ENCODE measurements at regions not wholly inside any gene's neighbourhood (a gene's known extent, or its start where the extent isn't known, plus 50 kb on each side); places are given as distances from the start of the nearest gene placed in this dataset.
A peak's percentile ranks its signal among the peaks of the same experiment; 100 is the strongest.

DNA sequence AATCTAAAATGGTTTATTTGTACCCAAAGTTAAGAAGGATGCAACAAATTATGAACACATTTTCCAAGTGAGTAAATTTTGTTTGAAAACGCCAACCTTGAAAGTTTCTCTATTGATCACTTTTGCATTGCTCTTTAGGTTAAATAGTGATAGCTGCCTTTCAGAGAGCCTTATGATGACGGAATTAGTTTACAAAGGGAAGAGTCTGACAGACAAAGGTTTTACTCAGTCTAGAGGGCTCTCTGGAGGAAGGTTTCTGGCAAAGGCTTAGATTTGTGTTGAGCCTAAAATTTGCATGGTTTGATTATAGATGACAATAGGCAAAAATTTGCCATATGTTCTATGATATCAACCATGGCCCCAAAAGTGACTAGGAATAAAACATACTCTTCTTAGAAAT lies 95.9 kb upstream of the RUNX1 start:
- DNase-seq, result no peak

DNA sequence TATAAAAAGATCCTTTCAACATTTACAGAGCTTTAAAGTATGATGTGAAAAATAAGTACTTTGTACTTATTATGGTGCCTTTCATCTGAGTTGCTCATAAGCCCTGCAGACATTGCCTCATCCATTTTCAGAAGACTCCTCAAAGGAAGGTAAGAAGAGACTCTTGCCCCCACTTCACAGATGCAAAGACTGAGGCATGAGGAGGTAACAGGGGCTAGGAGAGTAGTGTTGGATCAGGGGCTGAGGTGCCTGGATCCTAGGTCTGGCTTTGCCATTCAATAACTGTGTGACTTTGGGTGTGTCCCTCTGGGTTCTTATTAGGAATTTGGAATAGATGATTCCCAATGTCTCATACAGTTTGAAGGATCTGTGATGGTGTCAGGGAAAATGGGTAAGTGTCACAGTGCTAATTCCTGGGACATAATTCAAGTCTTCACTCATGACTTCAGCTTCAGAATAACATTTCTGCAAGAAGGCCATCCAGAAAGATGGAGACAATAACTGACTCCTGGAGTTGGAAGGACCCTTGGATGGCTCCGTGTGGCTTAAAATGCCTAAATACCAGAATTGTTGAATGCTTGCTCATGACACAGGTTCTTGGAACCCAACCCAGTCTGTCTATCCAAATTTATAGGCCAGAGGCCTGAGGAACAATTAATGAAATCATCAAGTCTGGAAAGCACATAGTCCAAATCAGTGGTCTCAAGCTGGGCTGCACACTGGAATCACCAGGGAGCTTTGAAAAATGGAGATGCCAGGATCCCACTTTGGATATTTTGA lies 93.1 kb upstream of the RUNX1 start:
- DNase-seq, result no peak

DNA sequence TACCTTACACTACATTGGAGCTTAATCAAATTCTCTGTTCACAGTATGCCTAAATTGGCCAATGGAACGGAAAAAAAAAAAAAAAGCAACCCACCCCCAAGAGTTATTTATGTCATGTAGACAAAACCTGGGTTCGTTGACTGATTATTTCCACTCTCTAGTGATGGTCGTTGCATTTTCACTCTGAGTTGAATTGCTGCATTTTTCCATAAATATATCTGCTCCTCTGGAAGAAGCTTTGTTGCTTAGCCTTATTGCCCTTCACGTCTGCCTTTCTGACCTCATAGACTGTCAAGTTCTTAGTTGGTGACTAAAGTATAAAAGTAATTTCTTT lies 90.2 kb upstream of the RUNX1 start:
- DNase-seq, result no peak

DNA sequence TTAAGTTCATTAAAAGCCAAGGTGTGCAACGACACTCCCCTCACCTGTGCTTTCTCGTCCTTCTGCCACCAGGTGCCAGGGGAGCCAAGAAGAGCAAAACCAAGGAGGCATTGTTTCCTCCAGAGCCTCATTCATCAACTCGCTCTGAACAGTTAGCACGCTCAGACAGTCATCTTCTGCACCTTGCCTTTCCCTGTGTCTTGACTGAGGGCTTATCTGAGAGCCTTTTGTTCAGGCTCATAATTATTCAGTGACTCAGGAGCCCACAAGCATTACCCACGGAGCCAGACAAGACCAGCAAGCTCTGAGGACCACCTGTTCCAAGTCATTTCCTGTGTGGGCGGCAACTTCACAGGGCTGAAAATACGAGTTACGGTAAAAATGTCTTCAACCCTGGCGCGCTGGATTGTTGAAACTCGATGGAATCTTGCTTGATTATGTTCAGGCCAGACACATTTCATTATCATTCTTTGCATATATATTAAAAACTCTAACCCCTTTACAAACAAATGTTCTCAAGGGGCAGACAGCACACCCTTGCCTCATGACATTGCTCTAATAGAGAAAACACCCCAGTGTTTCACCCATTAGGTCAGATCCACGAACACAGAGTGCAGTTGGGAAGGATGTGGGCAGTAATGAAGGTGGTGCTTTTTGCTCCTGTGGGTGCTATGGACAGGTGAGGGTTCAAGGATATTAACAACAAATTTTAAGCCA lies 89.7 kb upstream of the RUNX1 start:
- no peak for DNase-seq

DNA sequence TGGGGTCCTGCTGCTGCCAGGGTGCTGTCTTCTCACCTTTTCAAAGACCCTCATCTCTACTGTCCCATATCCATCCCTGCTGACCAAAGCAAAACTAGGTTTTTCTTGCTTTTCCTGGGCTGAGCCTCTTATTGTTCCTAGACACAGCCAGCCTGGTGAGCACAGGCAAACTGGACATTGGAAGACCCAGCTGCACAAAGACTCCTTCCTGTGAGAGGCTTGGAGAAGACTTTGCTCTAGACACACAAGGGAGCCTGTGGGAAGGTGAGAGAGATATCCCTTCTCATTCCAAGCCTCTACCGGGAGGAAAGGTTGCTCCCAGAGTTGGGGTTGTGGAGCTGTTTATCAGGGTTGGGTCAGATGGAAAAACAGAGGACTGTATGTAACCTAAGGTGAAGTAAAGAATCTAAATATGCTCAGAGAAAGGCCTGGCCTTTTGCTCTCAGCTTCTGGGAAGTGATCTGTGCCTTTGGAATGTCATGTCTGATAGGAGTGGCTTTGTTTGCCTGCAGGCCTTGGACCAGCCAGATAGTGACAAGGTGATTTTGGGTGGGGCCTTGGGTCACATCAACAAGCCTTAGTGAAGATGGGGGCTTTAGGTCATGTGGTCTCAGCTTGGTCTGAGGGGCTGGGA lies 87.6 kb upstream of the RUNX1 start:
- no peak for DNase-seq

DNA sequence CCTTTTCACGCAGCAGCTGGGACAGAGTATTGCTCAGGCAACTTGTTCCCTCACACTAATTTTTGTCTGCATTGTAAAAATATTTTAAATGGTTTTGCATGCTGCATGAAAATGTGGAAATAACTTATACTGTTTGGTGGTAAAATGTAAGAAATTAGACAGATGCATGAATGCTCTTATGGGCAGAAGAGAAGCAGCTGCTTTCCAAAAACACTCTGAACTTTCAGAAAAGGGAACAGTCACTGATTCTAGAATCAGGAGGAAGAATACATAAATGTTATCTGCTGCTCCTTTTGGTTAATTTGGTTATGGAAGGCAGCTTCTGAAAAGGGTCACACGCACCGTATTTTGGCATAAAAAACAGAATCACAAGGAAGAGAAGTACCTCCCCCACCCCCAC lies 87.0 kb upstream of the RUNX1 start:
- DNase-seq, result no peak

DNA sequence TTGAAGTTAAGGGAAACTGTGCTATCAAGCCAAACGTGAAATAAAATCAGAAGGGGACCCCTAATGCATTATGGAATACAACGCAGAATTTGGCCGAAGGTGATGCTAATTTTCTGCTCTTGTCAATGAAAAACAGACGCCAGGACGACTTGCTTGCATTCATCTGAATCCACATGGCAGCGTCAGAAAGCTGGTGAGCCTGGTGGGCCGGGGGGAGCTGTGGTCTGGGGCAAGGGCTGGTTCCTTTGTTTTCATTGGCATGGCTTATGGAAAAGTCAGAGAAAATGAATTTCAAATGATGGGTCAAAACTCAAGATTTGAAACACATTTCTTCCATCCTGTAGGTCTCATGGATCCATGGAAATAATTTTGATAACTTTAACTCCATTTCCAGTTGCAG lies 86.4 kb upstream of the RUNX1 start:
- DNase-seq, result no peak

DNA sequence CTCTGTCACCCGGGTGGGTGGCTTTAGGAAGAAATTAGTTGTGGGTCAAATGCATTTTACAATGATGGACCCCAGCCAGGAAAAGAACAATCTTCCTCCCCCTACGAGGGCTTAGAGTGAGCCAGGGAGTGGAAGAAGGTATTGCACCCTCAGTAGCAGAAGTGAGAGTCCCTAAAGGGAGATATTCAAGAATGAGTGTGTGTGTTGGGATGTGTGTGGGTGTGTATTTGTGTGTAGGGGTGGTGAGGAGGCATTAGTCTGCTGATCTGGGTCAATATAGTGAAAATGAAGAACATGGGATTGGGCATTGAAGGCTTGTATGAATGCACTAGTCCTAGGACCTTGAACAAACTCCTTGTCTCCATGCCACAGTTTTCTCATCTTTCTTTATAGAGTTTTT lies 85.2 kb upstream of the RUNX1 start:
- no peak for DNase-seq

DNA sequence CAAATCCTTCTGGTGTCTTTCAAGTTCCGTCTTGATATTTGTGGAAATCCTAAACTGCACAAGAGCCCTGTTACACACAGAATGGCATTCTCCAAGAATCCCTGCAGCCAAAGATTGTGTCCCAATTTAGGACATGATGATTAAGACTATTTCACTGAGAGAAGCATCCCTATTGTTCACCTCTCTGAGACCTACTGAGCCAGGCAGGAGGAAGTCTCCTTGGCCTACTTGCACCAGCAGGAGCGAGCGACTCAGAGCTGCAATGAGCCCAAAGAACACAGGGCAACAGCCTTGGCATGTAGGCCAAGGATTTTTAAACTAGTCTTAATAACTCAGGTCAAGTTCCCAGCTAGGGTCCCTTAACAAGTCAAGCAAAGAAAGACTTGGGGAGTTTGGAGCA lies 79.4 kb upstream of the RUNX1 start:
- no peak for DNase-seq

DNA sequence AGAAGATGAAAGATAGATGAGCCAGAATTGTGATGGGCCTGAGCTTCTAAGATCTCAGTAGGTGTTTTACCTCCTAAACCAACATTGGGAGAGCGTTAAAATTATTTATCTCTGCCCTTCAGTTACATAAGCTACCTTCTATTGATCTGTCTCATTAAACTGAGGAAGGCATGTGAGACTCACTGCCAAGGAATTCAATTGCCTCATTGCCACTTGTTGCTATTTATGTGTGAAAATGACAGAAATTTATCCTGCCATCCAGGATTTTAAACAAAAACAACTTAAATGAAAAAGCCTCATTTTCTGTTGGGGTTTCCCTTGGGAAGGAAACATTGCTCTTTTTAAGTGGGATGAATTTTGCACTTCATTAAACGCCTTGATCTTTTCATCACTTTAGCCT lies 78.7 kb upstream of the RUNX1 start:
- no peak for DNase-seq

DNA sequence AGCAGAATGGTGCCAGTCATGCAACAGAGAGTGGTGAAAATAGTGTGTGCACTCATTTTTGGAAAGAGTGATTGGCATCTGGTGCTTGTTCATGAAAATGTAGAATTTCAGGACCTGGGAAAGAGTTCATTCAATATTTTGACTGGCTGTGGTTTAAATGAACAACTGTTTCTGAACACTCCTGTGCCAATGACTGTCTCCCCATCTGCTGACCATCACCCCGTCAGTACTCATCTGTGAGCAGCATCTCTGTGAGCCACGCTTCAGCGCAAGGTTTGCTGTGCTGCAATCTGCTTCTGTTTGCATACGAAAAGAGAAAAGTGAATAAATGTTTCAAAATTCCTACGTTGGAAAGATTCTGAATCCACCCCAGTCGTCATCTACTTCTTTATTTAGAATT lies 77.9 kb upstream of the RUNX1 start:
- DNase-seq, result no peak

DNA sequence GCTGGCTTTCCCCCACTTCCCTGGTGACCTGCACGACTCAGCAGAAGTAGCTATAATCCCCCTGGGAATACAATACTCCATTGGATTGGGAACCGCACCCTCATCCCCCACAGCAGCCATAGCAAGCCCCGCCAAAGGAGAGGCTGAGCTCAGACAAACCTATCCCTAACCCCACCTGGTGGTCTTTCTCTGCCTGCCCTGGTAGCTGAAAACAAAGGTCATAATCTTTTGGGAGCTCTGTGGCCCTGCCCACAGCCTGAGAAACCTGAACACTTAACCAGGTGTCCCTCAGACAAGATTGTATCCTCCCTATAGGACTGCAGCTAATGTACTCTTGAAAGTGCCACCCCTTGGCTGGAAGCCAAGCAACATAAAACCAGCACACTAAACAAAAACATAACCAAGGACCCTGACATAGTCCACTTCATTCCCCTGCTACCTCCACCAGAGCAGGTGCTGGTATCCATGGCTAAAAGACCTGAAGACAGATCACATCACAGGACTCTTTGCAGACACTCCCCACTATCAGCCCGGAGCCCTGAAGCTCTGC lies 71.6 kb upstream of the RUNX1 start:
- no peak for DNase-seq

DNA sequence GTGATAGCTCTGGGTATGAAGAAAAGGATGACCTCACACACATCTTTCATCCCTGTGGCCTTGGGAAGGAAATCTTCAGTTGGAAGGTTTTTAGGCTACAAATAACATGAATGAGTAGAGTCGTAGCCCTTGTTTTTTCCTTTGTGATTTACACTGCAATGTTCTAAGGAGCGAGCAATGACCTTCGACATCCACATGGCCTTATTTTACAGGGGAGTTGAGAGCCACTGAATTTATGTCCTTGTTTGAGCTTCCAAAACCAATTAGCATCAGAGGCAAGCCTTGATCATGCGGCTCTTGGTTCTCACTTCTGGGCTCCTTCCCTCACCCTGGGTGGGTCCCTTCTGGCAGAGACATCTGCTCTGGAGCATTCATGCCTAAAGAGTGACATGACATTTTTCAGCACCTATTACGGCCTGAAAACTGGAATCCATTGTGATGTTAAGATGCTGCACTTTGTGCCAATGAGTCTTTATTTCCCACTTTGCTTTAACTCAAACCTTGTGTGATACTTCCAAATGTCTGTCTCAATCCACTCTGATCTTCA lies 70.5 kb upstream of the RUNX1 start:
- no peak for DNase-seq

DNA sequence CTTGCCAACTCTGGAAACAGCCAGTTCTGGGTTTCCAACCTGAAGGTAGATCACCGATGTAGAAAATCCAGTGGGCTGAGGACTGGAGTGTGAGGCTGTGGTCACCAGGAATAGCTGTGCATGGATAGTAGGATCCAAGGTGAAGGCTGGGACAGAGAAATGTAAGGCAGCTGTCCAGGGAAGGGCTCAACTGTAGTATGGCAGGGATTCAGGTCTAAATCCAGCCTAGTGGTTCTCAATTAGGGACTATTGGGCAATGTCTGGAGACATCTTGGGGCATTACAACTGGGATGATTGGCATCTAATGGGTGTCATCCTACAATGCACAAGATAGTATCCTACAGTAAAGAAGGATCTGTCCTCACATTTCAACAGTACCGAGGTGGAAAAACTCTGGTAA lies 67.7 kb upstream of the RUNX1 start:
- no peak for DNase-seq

DNA sequence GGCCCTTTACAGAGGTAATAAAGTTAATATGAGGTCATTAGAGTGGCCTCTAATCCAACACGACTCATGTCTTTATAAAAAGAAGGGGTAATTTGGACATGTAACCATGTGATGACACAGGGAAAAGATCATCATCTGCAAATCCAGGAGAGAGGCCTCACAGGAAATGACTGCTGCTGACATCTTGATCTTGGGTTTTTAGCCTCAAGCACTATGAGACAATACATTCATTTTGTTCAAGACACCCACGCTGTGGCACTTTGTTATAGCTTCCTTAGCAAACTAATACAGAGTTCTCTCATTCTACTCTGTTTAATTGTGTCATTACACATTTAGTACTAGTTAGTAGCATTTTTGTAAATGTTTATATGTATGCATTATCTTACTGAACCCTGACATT lies 64.0 kb upstream of the RUNX1 start:
- DNase-seq, result no peak

DNA sequence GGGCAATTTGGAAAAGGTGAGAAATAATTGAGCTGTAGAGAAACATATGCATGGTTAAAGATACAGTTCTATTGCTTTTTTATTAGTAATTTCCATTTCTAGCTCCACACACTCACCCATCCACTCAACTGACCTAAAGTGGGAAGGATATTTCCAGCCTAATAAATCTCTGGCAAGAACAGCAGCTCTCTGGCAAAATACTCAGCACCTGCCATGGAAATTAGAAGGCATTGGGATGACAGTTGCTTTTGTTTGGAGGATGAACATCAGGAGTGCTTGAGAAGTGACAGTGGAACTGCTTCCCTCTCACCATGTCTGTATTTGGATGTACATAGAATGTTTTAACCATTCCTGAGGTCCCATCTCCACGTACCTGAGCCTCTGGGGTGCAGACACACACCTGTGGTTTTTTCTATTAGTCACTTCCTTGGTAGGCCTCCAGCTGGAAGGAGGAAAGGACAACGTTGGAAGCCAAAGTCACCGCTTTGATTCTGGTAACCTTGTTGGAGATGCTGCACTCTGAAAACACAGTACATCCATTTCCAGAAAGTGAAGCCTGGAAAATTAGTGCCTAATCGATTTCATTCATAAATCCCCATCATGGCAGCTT lies 62.3 kb upstream of the RUNX1 start:
- DNase-seq, result no peak

DNA sequence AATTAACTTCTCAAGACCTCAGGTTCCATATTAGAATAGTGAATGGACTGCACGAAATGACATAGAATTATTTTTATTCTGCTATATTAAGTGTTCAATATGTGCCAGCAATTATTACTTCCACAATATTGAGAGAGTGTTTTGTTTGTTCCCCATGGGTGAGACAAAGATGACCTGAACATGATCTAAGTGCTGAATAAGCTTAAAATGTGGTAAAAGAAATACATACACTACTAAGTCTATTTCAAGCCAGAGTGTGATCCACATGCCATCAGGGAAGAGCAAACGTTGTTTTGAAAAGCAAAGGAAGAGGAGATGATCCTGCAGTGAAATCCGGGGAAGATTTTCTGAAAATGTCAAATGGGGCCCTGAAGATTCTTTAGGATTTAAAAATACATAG lies 59.8 kb upstream of the RUNX1 start:
- no peak for DNase-seq

DNA sequence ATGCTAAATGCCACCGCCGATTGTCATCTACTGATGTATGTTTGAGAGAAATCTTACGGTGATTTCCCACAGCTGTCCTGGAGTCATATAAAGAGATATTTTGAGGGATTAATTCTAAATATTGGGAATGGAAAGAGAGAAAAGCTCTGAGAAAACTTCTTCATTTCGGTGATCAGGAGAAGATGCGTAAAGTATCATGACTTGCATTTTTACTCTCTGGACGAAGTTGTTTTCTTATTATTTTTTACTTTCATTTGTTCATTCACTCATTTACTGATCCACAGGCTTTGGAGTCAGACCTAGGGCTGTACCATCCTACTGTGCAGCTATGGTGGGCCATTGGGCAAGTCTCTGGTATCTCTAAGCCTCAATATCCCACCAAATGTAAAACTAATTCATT lies 58.4 kb upstream of the RUNX1 start:
- no peak for DNase-seq

DNA sequence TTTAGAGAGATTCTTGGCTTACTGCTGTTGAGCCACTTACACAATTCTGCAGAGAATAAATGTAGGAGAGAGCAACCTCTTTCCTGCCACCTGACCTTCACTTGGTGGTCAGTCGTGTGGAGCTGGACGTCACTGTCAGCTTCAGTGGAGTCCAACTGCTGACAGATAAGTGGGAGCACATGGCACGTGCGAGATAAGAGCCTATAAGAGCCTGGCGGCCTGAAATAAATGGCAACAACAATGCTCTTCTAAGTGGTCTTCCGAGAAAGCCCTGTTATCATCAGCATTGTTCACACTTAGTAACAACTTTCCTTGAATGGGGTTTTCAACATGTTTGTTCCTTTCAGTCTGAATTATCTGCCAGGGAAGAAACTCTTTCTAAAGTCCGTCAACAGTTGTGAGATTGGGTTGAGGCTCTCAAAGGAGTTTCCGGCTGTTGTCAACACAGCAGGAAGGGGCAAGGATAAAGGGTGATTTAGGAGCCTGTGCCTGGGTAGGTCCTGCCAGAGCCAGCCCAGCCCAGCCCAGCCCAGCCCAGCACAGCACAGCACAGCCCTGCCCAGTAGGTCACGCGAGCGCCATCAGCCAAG lies 57.2 kb upstream of the RUNX1 start:
- no peak for DNase-seq

DNA sequence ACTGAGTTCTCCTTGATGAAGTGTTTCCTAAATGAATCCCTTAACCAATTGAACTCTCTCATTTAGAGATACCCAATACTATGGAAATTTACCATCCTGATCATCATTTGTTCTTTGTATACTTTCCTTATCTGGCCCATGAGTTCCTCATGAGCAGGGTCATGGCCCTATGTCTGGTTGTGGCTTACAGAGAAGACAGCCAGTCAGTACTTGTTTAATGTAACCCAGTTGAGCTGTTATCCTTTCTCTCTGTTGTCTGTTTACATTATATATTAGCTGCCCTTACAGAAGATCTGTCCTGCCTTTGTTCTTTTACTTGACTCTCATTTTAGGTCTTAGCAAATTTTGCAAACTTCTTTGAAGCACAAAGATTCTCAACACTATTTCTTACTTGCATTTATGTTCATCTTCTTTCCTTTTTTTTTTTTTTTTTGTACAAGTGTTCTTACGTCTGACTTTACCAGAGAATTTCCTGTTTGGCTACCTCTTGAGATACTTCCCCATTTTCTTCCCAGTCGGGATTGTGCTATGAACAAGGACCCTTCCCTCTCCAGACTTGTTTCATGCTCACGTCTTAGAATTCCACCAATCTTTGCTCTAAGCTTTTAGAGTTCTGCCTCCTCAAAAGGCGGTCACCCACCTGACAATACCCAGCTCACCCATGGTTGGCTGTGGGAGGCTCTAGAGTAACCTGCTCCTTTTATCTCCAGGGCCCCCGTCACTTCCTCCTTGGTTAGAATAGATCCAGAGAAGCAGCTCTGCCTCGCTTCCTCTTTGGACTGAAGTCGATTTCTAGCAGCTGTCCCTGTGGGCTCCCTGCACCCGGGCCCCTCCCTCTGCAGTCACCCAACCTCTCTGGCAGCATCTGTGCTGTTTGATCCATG lies 53.6 kb upstream of the RUNX1 start:
- peak in 29 of 51 donors; percentile 1 to 44 (median 14) for DNase-seq

All from hypothalamus (tissue), 51 donors.